Activated naive CD4-positive, alpha-beta T cell treated with anti-CD3 and anti-CD28 coated beads, Interleukin-2, amount 50 U/mL, for 24 hours (primary cell): ENCODE measurements at regions not wholly inside any gene's neighbourhood (a gene's known extent, or its start where the extent isn't known, plus 50 kb on each side); places are given as distances from the start of the nearest gene placed in this dataset.
"Not testable (repeated sequence)": the region's sequence is repeated elsewhere in the genome, so short reads cannot be mapped to it uniquely, and the experiment has no call there.

Source experiments
- H3K27ac Mint-ChIP-seq: one replicate; pipeline ENCODE4 v1.8.0; 2021; ENCODE audit warnings: mild to moderate bottlenecking, mixed read lengths
- H3K27me3 Mint-ChIP-seq: one replicate; pipeline ENCODE4 v1.8.0; 2021; ENCODE audit warnings: mixed read lengths
- H3K36me3 Mint-ChIP-seq: one replicate; pipeline ENCODE4 v1.8.0; 2021; ENCODE audit warnings: mixed read lengths
- H3K4me1 Mint-ChIP-seq: one replicate; pipeline ENCODE4 v1.8.0; 2021; ENCODE audit warnings: mixed read lengths
- H3K4me3 Mint-ChIP-seq: one replicate; pipeline ENCODE4 v1.8.0; 2021; ENCODE audit warnings: mild to moderate bottlenecking, mixed read lengths
- H3K9me3 Mint-ChIP-seq: one replicate; pipeline ENCODE4 v1.8.0; 2021; ENCODE audit warnings: mixed read lengths

DNA sequence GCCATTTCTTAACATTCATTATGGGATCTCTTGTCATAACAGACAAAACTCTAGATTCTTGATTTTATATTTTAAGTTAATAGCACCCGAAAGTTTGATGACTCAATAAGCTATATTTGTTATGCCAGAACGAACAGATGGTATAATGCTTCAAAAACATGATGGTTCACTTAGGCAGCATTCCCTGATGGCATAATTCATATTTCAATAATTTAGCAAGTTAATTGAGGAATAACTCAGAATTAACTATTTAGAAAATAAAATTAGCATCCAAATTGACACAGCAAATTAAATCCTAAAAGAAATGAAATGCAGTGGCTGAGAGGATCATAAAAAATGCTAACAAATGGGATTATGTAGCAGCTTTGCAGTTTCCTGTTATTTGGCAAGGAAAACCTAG lies 260.8 kb upstream of the MBL2 start:
- Mint-ChIP-seq H3K4me3 (no peak overlapping the region), H3K36me3 (no peaks in the 10 kb centered on the region), H3K9me3 (peaks cover 10% of the 10 kb centered on the region), H3K4me1 (no peaks in the 10 kb centered on the region), H3K27me3 (no peaks in the 10 kb centered on the region), H3K27ac (no peak overlapping the region)

DNA sequence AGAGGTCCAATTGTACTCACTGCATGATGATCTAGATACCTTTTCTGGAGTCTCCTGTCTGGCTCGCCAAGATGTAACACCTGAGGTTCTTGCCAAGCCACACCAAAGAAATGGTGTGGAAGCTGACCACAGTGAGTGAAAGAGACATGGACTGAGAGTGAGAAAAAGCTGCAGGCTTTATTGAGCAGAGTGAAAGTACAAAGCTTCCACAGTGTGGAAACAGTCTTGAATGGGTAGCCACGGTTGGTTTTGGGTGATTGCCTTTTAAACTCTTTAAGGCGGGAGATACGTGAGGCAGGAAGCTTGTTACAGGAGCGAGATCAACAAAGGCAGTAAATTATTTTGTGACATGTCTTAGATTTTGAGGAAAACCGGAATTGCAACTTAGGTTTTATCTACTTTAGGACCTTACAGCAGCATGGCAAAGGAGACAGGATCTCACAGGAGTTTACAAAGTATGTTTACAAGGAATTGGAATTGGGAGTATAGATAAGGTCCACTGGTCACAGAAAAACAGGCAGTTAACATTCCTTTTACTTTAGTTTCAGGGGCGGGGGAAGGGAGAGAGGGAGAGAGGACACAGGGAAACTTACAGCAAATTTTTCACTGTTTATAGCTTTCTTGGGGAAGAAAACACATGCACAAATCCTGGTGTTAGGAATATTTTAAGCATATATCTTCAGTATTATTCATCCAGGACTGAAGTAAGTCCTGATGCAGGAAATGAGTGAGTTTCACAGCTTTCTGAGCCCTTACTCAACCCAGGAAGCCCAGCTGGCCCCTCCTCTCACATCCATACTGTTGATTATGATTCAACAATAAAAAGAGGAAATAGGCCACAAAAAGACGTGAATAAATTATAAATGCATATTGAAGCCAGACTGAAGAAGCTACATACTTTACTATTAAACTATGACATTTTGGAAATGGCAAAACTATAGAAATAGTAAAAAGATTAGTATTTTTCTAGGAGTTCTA lies 257.6 kb upstream of the MBL2 start:
- H3K9me3 Mint-ChIP-seq: peaks cover 10% of the 10 kb centered on the region

GRCh38 chr10:53029449-53029848 lies 256.9 kb upstream of the MBL2 start:
- Mint-ChIP-seq H3K27ac (no peak overlapping the region), H3K4me3 (no peak overlapping the region), H3K9me3 (peaks cover 10% of the 10 kb centered on the region), H3K27me3 (no peaks in the 10 kb centered on the region), H3K36me3 (no peaks in the 10 kb centered on the region), H3K4me1 (no peaks in the 10 kb centered on the region)

More for the DNA sequence above, 257.6 kb upstream of the MBL2 start:
- H3K36me3 Mint-ChIP-seq, H3K27ac Mint-ChIP-seq, H3K4me1 Mint-ChIP-seq, H3K27me3 Mint-ChIP-seq, H3K4me3 Mint-ChIP-seq: not testable (repeated sequence)

DNA sequence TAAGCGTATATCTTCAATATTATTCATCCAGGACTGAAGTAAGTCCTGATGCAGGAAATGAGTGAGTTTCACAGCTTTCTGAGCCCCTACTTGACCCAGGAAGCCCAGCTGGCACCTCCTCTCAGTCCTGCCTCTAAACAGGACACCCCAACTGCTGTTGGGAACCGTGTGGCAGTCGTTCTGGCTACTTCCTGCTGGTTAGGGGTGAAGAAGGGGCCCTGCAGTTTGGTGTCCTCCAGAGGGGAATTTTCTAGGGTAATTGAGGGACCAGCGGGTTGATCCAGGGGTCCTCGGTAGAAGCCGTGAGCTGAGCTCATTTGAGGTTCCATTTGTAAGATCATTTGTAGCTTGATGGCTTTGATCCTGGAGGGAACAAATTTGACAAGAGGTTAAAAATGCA lies 253.2 kb upstream of the MBL2 start:
- H3K9me3 Mint-ChIP-seq, H3K27ac Mint-ChIP-seq, H3K4me3 Mint-ChIP-seq, H3K27me3 Mint-ChIP-seq, H3K36me3 Mint-ChIP-seq, H3K4me1 Mint-ChIP-seq: not testable (repeated sequence)

GRCh38 chr10:53025172-53025711 lies 252.7 kb upstream of the MBL2 start:
- H3K4me1 Mint-ChIP-seq: no peaks in the 10 kb centered on the region
- peaks cover 5% of the 10 kb centered on the region for H3K9me3 Mint-ChIP-seq
- H3K4me3 Mint-ChIP-seq: no peak overlapping the region
- no peak overlapping the region for H3K27ac Mint-ChIP-seq
- H3K36me3 Mint-ChIP-seq: no peaks in the 10 kb centered on the region
- H3K27me3 Mint-ChIP-seq: no peaks in the 10 kb centered on the region

GRCh38 chr10:53023411-53023810 lies 250.8 kb upstream of the MBL2 start:
- Mint-ChIP-seq H3K36me3 (no peaks in the 10 kb centered on the region), H3K4me1 (no peaks in the 10 kb centered on the region), H3K27me3 (no peaks in the 10 kb centered on the region), H3K27ac (no peak overlapping the region), H3K9me3 (peaks cover 5% of the 10 kb centered on the region), H3K4me3 (no peak overlapping the region)

- H3K4me3 Mint-ChIP-seq: no peak overlapping the region
- peaks cover 5% of the 10 kb centered on the region for H3K9me3 Mint-ChIP-seq
- H3K27me3 Mint-ChIP-seq: no peaks in the 10 kb centered on the region
- no peak overlapping the region for H3K27ac Mint-ChIP-seq
- H3K36me3 Mint-ChIP-seq: no peaks in the 10 kb centered on the region
- no peaks in the 10 kb centered on the region for H3K4me1 Mint-ChIP-seq
Measured at GRCh38 chr10:53022611-53023088, 250.1 kb upstream of the MBL2 start.

GRCh38 chr10:53013201-53013810 lies 240.7 kb upstream of the MBL2 start:
- Mint-ChIP-seq H3K4me1 (no peaks in the 10 kb centered on the region), H3K4me3 (no peak overlapping the region), H3K36me3 (no peaks in the 10 kb centered on the region), H3K9me3 (peaks cover 6% of the 10 kb centered on the region), H3K27me3 (no peaks in the 10 kb centered on the region), H3K27ac (peak overlapping the region; percentile 72)

DNA sequence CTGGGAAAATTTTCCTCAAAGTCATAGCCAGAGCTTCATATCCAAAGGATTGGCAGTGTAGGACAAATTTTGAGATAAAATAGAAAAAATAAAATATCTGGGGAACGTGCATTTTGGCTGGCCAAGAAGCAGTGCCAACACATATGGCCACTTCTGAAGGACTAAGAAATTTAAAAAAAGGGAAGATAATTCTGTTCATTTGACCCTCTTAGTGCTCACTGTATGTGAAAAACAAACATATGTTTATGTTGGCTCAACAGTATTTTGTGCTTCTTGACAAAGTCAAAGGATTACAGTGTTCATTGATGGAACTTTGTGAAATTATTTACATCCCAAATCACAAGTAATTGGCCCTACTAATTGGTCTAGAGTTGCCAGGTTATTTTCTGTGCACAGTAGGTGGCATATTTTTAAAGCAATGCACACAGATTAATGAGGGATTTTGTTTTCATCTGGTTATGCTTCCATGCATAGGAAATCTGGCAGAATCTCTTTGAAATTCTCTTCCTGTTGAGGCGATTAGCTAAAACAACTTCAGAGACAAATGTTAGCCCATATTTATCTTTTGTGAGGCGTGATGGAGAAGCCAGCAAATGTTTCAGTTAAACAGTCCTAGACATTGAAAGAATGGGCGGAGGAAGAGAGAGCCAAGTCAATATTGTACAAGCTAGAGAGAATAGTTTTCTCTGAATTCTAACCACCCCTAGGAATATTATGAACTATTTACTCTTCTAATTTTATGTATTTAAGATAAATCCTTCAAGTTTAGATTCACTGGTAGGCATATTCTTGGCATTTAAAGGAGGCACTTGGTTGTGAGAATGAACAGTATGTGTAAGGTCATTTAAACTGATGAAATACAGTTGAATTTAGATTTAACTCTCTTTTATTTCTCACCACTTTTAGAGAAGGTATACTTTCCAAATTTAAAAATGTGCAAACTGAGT lies 237.7 kb upstream of the MBL2 start:
- Mint-ChIP-seq H3K27me3 (no peaks in the 10 kb centered on the region), H3K27ac (no peak overlapping the region)

DNA sequence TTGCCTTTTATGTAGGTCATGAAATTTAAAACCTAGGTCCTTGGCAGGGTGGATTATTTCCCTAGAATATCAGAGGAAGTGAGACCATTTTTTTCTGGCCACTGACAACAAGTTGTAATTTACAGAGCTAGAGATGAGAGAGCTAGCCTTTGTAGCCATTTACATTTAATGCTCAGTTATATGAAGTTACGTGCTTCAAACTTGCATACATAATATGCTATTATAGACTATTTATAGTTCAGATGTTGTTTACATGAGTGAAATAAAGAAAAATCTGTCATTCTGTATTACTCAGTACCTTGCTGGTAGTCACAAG lies 234.9 kb upstream of the MBL2 start:
- no peak overlapping the region for H3K4me3 Mint-ChIP-seq
- no peaks in the 10 kb centered on the region for H3K4me1 Mint-ChIP-seq
- no peak overlapping the region for H3K27ac Mint-ChIP-seq
- peaks cover 7% of the 10 kb centered on the region for H3K9me3 Mint-ChIP-seq
- H3K36me3 Mint-ChIP-seq: no peaks in the 10 kb centered on the region
- no peaks in the 10 kb centered on the region for H3K27me3 Mint-ChIP-seq

More for the DNA sequence above, 237.7 kb upstream of the MBL2 start:
- no peaks in the 10 kb centered on the region for H3K4me1 Mint-ChIP-seq
- no peak overlapping the region for H3K4me3 Mint-ChIP-seq
- H3K36me3 Mint-ChIP-seq: no peaks in the 10 kb centered on the region
- H3K9me3 Mint-ChIP-seq: peaks cover 7% of the 10 kb centered on the region

DNA sequence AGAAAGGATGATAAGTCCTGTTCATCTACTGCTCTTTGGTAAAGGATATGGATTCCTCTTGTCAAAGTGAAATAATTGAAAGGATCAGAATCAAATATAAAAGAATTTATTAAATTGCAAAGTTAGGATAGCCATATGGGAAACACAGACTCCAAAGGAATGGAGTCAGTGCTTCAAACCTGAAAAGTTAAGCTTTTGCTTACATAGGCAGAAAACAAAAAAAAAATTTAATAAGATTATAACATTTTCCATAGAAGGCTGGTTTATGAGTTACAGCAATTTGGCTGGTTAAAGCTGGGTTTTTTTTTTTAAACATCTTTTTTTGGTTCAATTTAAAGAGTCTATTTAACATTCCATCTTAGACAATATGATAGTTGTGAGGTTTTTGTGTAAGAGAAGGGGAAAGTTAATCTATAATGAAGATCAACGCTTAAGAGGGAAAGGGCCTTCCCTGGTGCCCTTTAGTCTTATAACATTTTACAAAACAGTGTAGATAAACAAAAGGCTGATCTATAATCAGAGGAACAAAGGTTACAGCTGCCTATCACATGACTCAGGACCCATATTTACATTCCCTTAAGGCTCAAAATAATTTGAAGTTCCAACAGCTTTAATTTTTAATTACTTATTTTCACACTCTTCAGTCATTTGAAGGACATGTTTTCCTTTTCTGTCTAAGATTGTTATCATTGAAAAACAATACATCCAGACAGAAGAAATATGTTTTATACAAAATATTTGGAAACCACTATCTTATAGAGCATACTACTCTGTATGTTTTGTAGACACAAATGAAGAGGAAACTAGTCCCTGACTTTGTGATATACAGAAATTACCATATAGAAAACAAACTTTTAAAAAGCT lies 234.3 kb upstream of the MBL2 start:
- H3K27ac Mint-ChIP-seq: no peak overlapping the region
- no peaks in the 10 kb centered on the region for H3K27me3 Mint-ChIP-seq
- no peaks in the 10 kb centered on the region for H3K4me1 Mint-ChIP-seq
- H3K9me3 Mint-ChIP-seq: peaks cover 7% of the 10 kb centered on the region
- no peaks in the 10 kb centered on the region for H3K36me3 Mint-ChIP-seq
- H3K4me3 Mint-ChIP-seq: no peak overlapping the region

DNA sequence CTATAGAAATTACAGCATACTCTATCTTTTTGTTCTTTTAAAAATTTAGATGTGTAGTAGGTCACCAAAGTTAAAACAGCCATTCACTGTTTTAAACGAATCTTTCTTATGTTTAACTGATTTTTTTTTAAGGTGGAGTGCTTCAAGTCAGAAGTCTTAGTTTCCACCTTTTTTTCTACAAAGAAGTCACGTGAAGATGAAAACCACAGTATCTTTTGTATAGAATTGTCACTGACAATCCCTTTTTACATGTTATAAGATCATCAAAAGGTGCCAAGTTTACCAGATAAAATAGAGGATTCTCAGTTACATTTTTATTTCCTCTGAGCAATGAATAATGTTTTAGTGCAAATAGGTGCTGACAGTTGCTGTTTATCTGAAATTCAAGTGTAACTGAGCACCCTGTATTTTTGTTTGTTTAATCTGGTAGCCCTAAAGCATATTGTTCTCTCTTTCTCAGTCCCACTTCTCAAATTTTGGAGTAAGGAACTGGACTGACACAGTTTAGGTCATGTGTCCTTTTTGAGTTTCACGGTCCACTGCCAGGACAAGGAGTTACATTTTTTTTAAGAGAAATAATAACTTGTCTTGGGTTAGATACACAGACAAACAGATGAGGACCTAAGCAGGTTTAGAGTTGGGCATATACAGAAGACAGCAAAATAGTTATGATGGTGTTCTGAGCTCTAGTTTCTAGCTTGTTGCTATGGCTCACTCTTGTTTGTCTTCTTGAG lies 233.2 kb upstream of the MBL2 start:
- no peak overlapping the region for H3K27ac Mint-ChIP-seq
- peaks cover 9% of the 10 kb centered on the region for H3K9me3 Mint-ChIP-seq
- H3K27me3 Mint-ChIP-seq: no peaks in the 10 kb centered on the region
- no peaks in the 10 kb centered on the region for H3K36me3 Mint-ChIP-seq
- no peaks in the 10 kb centered on the region for H3K4me1 Mint-ChIP-seq
- H3K4me3 Mint-ChIP-seq: no peak overlapping the region

DNA sequence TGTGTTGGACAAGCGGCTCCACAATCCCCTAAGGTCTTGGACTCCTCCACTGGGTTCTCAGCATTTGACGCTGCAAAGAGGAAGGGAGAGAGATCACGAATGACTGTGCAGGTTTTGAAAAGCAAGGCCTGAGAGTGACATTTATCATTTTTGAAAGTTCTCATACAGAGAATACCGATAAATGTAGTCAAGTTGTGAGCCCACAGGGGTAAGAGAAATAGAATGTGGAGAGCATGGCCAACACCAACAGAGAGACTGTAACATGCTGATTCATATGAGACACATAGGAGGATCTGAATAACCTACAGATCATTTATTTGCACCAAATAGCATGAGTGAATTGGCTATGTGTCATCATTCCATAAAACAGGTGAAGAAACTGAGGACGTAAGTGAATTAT lies 230.5 kb upstream of the MBL2 start:
- Mint-ChIP-seq H3K4me1 (no peaks in the 10 kb centered on the region), H3K27me3 (no peaks in the 10 kb centered on the region), H3K4me3 (no peak overlapping the region), H3K36me3 (no peaks in the 10 kb centered on the region), H3K27ac (no peak overlapping the region), H3K9me3 (peaks cover 5% of the 10 kb centered on the region)

DNA sequence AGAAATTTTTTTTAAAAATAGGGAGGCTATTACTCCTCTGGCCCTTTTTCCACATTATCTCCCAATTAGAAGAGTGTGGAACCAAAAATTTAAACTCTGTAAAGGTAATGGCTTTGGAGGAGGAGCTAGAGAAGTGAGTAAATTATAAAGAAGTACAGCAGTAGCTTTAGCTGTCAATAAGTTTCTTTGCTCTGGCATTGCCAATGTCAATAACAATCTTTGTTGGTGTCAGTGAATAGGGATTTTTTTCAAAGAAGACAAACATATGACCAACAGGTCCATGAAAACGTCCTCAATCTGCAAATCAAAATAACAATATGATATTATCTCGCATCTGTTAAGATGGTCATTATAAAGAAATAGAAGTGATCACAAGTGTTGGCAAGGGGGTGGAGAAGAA lies 227.1 kb upstream of the MBL2 start:
- Mint-ChIP-seq H3K27me3 (no peaks in the 10 kb centered on the region), H3K4me1 (no peaks in the 10 kb centered on the region), H3K36me3 (no peaks in the 10 kb centered on the region), H3K9me3 (peaks cover 5% of the 10 kb centered on the region), H3K27ac (no peak overlapping the region), H3K4me3 (no peak overlapping the region)
